GM18870 (cell line): ENCODE measurements at regions not wholly inside any gene's neighbourhood (a gene's known extent, or its start where the extent isn't known, plus 50 kb on each side); places are given as distances from the start of the nearest gene placed in this dataset.
"Not testable (repeated sequence)": the region's sequence is repeated elsewhere in the genome, so short reads cannot be mapped to it uniquely, and the experiment has no call there.

Experiments
- ATAC-seq: cut with Tn5 transposase; IDR thresholded peaks from one replicate; pipeline ENCODE4 v1.9.1; 2021; ENCODE audit warnings: moderate library complexity; ENCODE audit not compliant: unreplicated experiment

GRCh38 chr1:91207691-91208090, 185.9 kb upstream of the ZNF644 start:
- ATAC-seq = not testable (repeated sequence)

- not testable (repeated sequence) for ATAC-seq
These were observed 182.3 kb upstream of the ZNF644 start for GRCh38 chr1:91204150-91204549.

GRCh38 chr1:91201694-91202093, 179.9 kb upstream of the ZNF644 start:
- ATAC-seq = no peak

GRCh38 chr1:91201176-91201575, 179.3 kb upstream of the ZNF644 start:
- ATAC-seq = no peak

- no peak for ATAC-seq
These were observed 178.8 kb upstream of the ZNF644 start for GRCh38 chr1:91200675-91201074.

- no peak for ATAC-seq
These were observed 178.2 kb upstream of the ZNF644 start for GRCh38 chr1:91199988-91200387.

- no peak for ATAC-seq
These were observed 169.2 kb upstream of the ZNF644 start for GRCh38 chr1:91190996-91191395.

- no peak for ATAC-seq
These were observed 167.3 kb upstream of the ZNF644 start for GRCh38 chr1:91189096-91189495.

- not testable (repeated sequence) for ATAC-seq
These were observed 161.0 kb upstream of the ZNF644 start for GRCh38 chr1:91182807-91183206.

- ATAC-seq = no peak
These were observed 154.4 kb upstream of the ZNF644 start for GRCh38 chr1:91176250-91176649.

- no peak for ATAC-seq
These were observed 152.9 kb upstream of the ZNF644 start for GRCh38 chr1:91174734-91175133.

GRCh38 chr1:91173346-91173890, 151.6 kb upstream of the ZNF644 start:
- no peak for ATAC-seq

GRCh38 chr1:91172541-91172940, 150.7 kb upstream of the ZNF644 start:
- ATAC-seq = no peak

GRCh38 chr1:91171898-91172297, 150.1 kb upstream of the ZNF644 start:
- ATAC-seq = no peak

- no peak for ATAC-seq
These were observed 148.7 kb upstream of the ZNF644 start for GRCh38 chr1:91170571-91170970.

GRCh38 chr1:91166106-91166712, 144.4 kb upstream of the ZNF644 start:
- ATAC-seq = no peak

GRCh38 chr1:91165033-91165654, 143.3 kb upstream of the ZNF644 start:
- ATAC-seq = peak; percentile 93

- ATAC-seq = no peak
These were observed 140.8 kb upstream of the ZNF644 start for GRCh38 chr1:91162613-91163012.

GRCh38 chr1:91161749-91162148, 139.9 kb upstream of the ZNF644 start:
- no peak for ATAC-seq

- no peak for ATAC-seq
These were observed 139.3 kb upstream of the ZNF644 start for GRCh38 chr1:91161166-91161565.

- no peak for ATAC-seq
These were observed 138.7 kb upstream of the ZNF644 start for GRCh38 chr1:91160363-91161075.

- no peak for ATAC-seq
These were observed 131.5 kb upstream of the ZNF644 start for GRCh38 chr1:91153341-91153740.
